OCI-LY1 (cell line): ENCODE measurements at regions not wholly inside any gene's neighbourhood (a gene's known extent, or its start where the extent isn't known, plus 50 kb on each side); places are given as distances from the start of the nearest gene placed in this dataset.

Experiments
- H2AFZ ChIP-seq: fragments of 200-600 bp; sonication (generic), shearing (Covaris generic); 2 replicates; pipeline ENCODE4 v1.6.0; 2014; ENCODE audit warnings: antibody characterized with exemption, mild to moderate bottlenecking, low read length
- H3F3A ChIP-seq: fragments of 200-600 bp; sonication (generic), shearing (Covaris generic); 2 replicates; pipeline ENCODE4 v1.6.0; 2014; ENCODE audit warnings: mild to moderate bottlenecking, antibody characterized with exemption, low read length, moderate library complexity; ENCODE audit not compliant: insufficient read depth
- H3K27ac ChIP-seq: fragments of 200-600 bp; sonication (generic); 2 replicates; pipeline ENCODE4 v1.5.1; 2014; ENCODE audit warnings: low read length, mixed run types, mild to moderate bottlenecking, low read depth; ENCODE audit not compliant: poor library complexity, severe bottlenecking
- H3K27me3 ChIP-seq: fragments of 200-600 bp; sonication (generic); 2 replicates; pipeline ENCODE4 v1.6.0; 2014; ENCODE audit warnings: antibody characterized with exemption, mild to moderate bottlenecking, low read length, moderate library complexity; ENCODE audit not compliant: insufficient read depth
- H3K36me3 ChIP-seq: fragments of 200-600 bp; sonication (generic); 2 replicates; pipeline ENCODE4 v1.6.1; 2014; ENCODE audit warnings: mild to moderate bottlenecking, antibody characterized with exemption, low read length, moderate library complexity, mixed read lengths; ENCODE audit not compliant: insufficient read depth
- H3K4me1 ChIP-seq: fragments of 200-600 bp; sonication (generic); 2 replicates; pipeline ENCODE4 v1.5.1; 2014; ENCODE audit warnings: mild to moderate bottlenecking, low read length, moderate library complexity; ENCODE audit not compliant: insufficient read depth, severe bottlenecking
- H3K4me2 ChIP-seq: fragments of 200-600 bp; sonication (generic), shearing (Covaris generic); 2 replicates; pipeline ENCODE4 v1.6.1; 2014; ENCODE audit warnings: low read length
- H3K4me3 ChIP-seq: fragments of 200-600 bp; sonication (generic); 2 replicates; pipeline ENCODE4 v1.5.1; 2014; ENCODE audit warnings: low read length, low read depth, mild to moderate bottlenecking, mixed read lengths; ENCODE audit not compliant: poor library complexity, severe bottlenecking
- H3K79me2 ChIP-seq: fragments of 200-600 bp; shearing (Covaris generic); 2 replicates; pipeline ENCODE4 v1.6.1; 2016; ENCODE audit warnings: mixed run types, low read length, mixed read lengths; ENCODE audit not compliant: insufficient read depth
- H3K9ac ChIP-seq: fragments of 200-600 bp; sonication (generic), shearing (Covaris generic); 2 replicates; pipeline ENCODE4 v1.6.1; 2014; ENCODE audit warnings: mild to moderate bottlenecking, low read length, mixed read lengths
- H3K9me2 ChIP-seq: fragments of 200-600 bp; sonication (generic), shearing (Covaris generic); 2 replicates; pipeline ENCODE4 v1.6.1; 2014; ENCODE audit warnings: low read depth, mild to moderate bottlenecking, low read length, mixed read lengths
- H3K9me3 ChIP-seq: fragments of 200-600 bp; shearing (Covaris generic); 2 replicates; pipeline ENCODE4 v1.6.1; 2014; ENCODE audit warnings: low read length, mixed read lengths
- H4K20me1 ChIP-seq: fragments of 200-600 bp; sonication (generic), shearing (Covaris generic); 2 replicates; pipeline ENCODE4 v1.6.0; 2016; ENCODE audit warnings: mild to moderate bottlenecking, low read length; ENCODE audit not compliant: insufficient read depth
- EZH2 ChIP-seq: fragments of 200-600 bp; sonication (generic), shearing (Covaris generic); IDR thresholded peaks from 2 replicates; pipeline ENCODE4 v1.8.0; 2017; ENCODE audit warnings: borderline replicate concordance, mixed run types, mild to moderate bottlenecking, antibody characterized with exemption, low read length, moderate library complexity, mixed read lengths
- TF ChIP-seq, protein P1 (sequence below): fragments of 200-600 bp; sonication (generic), shearing (Covaris generic); IDR thresholded peaks from 2 replicates; pipeline ENCODE4 v1.5.1; 2017; ENCODE audit warnings: mild to moderate bottlenecking, antibody characterized with exemption, low read length, moderate library complexity, mixed read lengths

DNA sequence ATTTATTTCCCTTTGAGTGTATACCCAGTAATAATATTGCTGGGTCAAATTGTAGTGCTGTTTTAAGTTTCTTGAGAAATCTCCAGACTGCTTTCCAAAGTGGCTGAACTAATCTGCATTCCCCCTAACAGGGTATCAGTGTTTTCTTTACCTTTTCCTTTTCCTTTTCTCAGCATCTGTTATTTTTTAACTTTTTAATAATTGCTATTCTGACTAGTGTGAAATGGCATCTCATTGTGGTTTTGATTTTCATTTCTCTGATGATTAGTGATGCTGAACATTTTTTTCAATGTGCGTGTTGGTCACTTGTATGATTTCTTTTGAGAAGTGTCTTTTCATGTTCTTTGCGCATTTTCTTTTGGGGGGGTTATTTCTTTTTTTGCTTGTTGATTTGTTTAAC is 374.9 kb upstream of the BRINP3 start:
- no peak for TF ChIP-seq EZH2
- TF ChIP-seq, protein P1, sequence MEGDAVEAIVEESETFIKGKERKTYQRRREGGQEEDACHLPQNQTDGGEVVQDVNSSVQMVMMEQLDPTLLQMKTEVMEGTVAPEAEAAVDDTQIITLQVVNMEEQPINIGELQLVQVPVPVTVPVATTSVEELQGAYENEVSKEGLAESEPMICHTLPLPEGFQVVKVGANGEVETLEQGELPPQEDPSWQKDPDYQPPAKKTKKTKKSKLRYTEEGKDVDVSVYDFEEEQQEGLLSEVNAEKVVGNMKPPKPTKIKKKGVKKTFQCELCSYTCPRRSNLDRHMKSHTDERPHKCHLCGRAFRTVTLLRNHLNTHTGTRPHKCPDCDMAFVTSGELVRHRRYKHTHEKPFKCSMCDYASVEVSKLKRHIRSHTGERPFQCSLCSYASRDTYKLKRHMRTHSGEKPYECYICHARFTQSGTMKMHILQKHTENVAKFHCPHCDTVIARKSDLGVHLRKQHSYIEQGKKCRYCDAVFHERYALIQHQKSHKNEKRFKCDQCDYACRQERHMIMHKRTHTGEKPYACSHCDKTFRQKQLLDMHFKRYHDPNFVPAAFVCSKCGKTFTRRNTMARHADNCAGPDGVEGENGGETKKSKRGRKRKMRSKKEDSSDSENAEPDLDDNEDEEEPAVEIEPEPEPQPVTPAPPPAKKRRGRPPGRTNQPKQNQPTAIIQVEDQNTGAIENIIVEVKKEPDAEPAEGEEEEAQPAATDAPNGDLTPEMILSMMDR: no peak
- Histone ChIP-seq H2AFZ (no peak overlapping the region), H3F3A (no peaks in the 10 kb centered on the region), H3K4me2 (no peak overlapping the region), H3K36me3 (no peaks in the 10 kb centered on the region), H3K27me3 (no peaks in the 10 kb centered on the region), H4K20me1 (no peaks in the 10 kb centered on the region), H3K9ac (no peak overlapping the region), H3K79me2 (no peaks in the 10 kb centered on the region), H3K27ac (no peak overlapping the region), H3K9me2 (no peaks in the 10 kb centered on the region), H3K9me3 (no peaks in the 10 kb centered on the region), H3K4me1 (no peaks in the 10 kb centered on the region), H3K4me3 (no peak overlapping the region)

DNA sequence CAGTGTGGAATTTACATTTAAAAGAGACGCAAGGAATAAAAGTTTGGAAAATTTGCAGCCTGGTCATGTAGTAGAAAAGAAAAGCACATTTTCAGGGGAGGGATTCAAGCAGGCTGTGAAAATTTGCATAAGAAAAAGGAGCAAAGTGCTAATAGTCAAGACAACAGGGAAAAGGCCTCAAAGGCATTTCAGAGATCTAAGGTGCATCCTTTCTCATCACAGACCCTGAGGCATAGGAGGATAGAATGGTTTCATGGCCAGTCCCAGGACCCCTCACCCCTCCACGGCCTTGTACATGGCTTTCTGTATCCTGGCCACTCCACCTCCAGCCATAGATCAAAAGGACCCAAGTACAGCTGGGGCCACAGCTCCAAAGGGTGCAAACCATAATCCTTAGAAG is 380.5 kb upstream of the BRINP3 start:
- Histone ChIP-seq H2AFZ (no peak overlapping the region), H4K20me1 (no peaks in the 10 kb centered on the region), H3K79me2 (no peaks in the 10 kb centered on the region), H3K9me2 (no peaks in the 10 kb centered on the region), H3K4me3 (no peak overlapping the region), H3K36me3 (no peaks in the 10 kb centered on the region), H3K9ac (no peak overlapping the region), H3K27ac (no peak overlapping the region), H3K4me2 (no peak overlapping the region), H3K9me3 (no peaks in the 10 kb centered on the region), H3K4me1 (no peaks in the 10 kb centered on the region), H3K27me3 (no peaks in the 10 kb centered on the region), H3F3A (no peaks in the 10 kb centered on the region)
- TF ChIP-seq, protein P1: no peak
- TF ChIP-seq EZH2: no peak

GRCh38 chr1:190864013-190864641 is 386.5 kb upstream of the BRINP3 start:
- Histone ChIP-seq H3K27me3 (no peaks in the 10 kb centered on the region), H3F3A (no peaks in the 10 kb centered on the region), H3K79me2 (no peaks in the 10 kb centered on the region), H3K9ac (no peak overlapping the region), H3K4me1 (no peaks in the 10 kb centered on the region), H4K20me1 (no peaks in the 10 kb centered on the region), H3K36me3 (no peaks in the 10 kb centered on the region), H3K4me2 (no peak overlapping the region), H2AFZ (no peak overlapping the region), H3K27ac (no peak overlapping the region), H3K9me2 (no peaks in the 10 kb centered on the region), H3K4me3 (no peak overlapping the region), H3K9me3 (no peaks in the 10 kb centered on the region)
- TF ChIP-seq, protein P1: no peak
- TF ChIP-seq EZH2: no peak
